K562 (cell line): ENCODE measurements at regions not wholly inside any gene's neighbourhood (a gene's known extent, or its start where the extent isn't known, plus 50 kb on each side); places are given as distances from the start of the nearest gene placed in this dataset.

Source experiments
- ATAC-seq: fragments of 200-7000 bp; cut with Tn5 transposase; 3 replicates; pipeline ENCODE4 v1.9.1; 2020; ENCODE audit warnings: moderate library complexity
- BruUV-seq: library from RNA; stranded (reverse); fragments of 400-500 nt; replicated peaks from 2 replicates; lab custom pipeline; 2021; lab: Mats Ljungman, UMichigan
- CTCF ChIA-PET: fragments of 300-600 bp; formaldehyde crosslinking; extraction: SDS; loops from one replicate; lab custom pipeline; 2021; ENCODE audit warnings: low intra/inter-chr PET ratio; lab: Yijun Ruan, JAX
- POLR2A ChIA-PET: fragments of 300-600, 350-650 bp; sonication (Branson Sonifier 250); formaldehyde crosslinking; extraction: SDS; loops from one replicate; lab custom pipeline; 2021; ENCODE audit warnings: antibody characterized with exemption, inconsistent platforms; lab: Yijun Ruan, JAX
- DNase-seq, 4 experiments: peaks; one replicate each; pipeline versions ENCODE4 v3.0.0 to v3.0.0-alpha.2; 2011 to 2018; ENCODE audit warnings: low spot score in 3 of 4, mixed read lengths in 3 of 4; ENCODE audit errors: extremely low read depth in 1 of 4
- FAIRE-seq: peaks from 2 replicates; lab custom pipeline; 2011; peaks lifted over from hg19 to GRCh38; lab: Jason Lieb, UNC
- H2AFZ ChIP-seq: 2 replicates; pipeline ENCODE4 v1.6.0; 2011; ENCODE audit warnings: low read depth, low read length, control low read depth, inconsistent platforms
- H3K27ac ChIP-seq: fragments of 200-600 bp; 3 replicates; pipeline ENCODE4 v1.8.0; 2011; ENCODE audit warnings: low read depth, mild to moderate bottlenecking, control low read depth, inconsistent platforms, low read length, moderate library complexity, mixed read lengths; ENCODE audit errors: extremely low read depth
- H3K27me3 ChIP-seq, 2 experiments: fragments of 300-600 bp in 1 of 2; 2 replicates in 1 of 2; 3 replicates in 1 of 2; pipeline versions ENCODE4 v1.6.0 to v1.8.0; 2011; ENCODE audit warnings: inconsistent platforms in 2 of 2, low read length in 2 of 2, mild to moderate bottlenecking in 1 of 2, mixed read lengths in 1 of 2, moderate library complexity in 1 of 2; ENCODE audit not compliant: control insufficient read depth in 2 of 2, insufficient read depth in 2 of 2
- H3K36me3 ChIP-seq: fragments of 300-600 bp; 3 replicates; pipeline ENCODE4 v1.8.0; 2011; ENCODE audit warnings: mild to moderate bottlenecking, low read length, inconsistent platforms; ENCODE audit not compliant: control insufficient read depth, insufficient read depth
- H3K4me1 ChIP-seq, 2 experiments: fragments of 200-600 bp in 1 of 2; replicated peaks in 1 of 2; 2 replicates in 1 of 2; 3 replicates in 1 of 2; pipeline versions ENCODE4 v1.5.1 to v1.8.0; 2011; ENCODE audit warnings: inconsistent platforms in 2 of 2, low read length in 2 of 2, mild to moderate bottlenecking in 1 of 2, mixed read lengths in 1 of 2, moderate library complexity in 1 of 2; ENCODE audit not compliant: control insufficient read depth in 2 of 2, insufficient read depth in 2 of 2
- H3K4me2 ChIP-seq: 2 replicates; pipeline ENCODE4 v1.6.1; 2011; ENCODE audit warnings: low read length, control low read depth, inconsistent platforms, mixed read lengths; ENCODE audit not compliant: insufficient read depth
- H3K4me3 ChIP-seq: fragments of 200-600 bp; sonication (generic), shearing (Covaris generic); 2 replicates; pipeline ENCODE4 v1.5.1; 2016; ENCODE audit warnings: control low read depth, inconsistent platforms
- H3K79me2 ChIP-seq: fragments of 200-600 bp; 3 replicates; pipeline ENCODE4 v1.8.0; 2011; ENCODE audit warnings: low read length, inconsistent platforms; ENCODE audit not compliant: control insufficient read depth, insufficient read depth
- H3K9ac ChIP-seq, 2 experiments: 2 replicates each; pipeline versions ENCODE4 v1.6.0 to v1.6.1; 2011; ENCODE audit warnings: low read depth in 2 of 2, low read length in 2 of 2, control low read depth in 1 of 2, inconsistent platforms in 1 of 2, mild to moderate bottlenecking in 1 of 2, mixed read lengths in 1 of 2; ENCODE audit not compliant: insufficient read depth in 1 of 2
- H3K9me1 ChIP-seq: one replicate; pipeline ENCODE4 v1.6.0; 2011; ENCODE audit warnings: inconsistent platforms, mild to moderate bottlenecking, low read length, moderate library complexity; ENCODE audit not compliant: control insufficient read depth, insufficient read depth
- H3K9me3 ChIP-seq: replicated peaks from 2 replicates; pipeline ENCODE4 v1.5.1; 2011; ENCODE audit warnings: low read depth, low read length, inconsistent platforms; ENCODE audit not compliant: control insufficient read depth, insufficient read depth
- H4K20me1 ChIP-seq: replicated peaks from 2 replicates; pipeline ENCODE4 v1.6.1; 2011; ENCODE audit warnings: low read length, inconsistent platforms, mixed read lengths; ENCODE audit not compliant: control insufficient read depth, insufficient read depth
- CEBPB ChIP-seq: fragments of 450-650 bp; IDR thresholded peaks from 2 replicates; pipeline ENCODE4 v1.6.1; 2016; ENCODE audit warnings: missing genetic modification characterization, missing compliant biosample characterization
- ETV6 ChIP-seq, 3 experiments: fragments of 150-350 bp in 1 of 3; sonication (generic) in 1 of 3; formaldehyde crosslinking in 1 of 3; IDR thresholded peaks; 2 replicates each; pipeline versions ENCODE4 v1.6.1 to v1.8.0; 2014 to 2022; ENCODE audit warnings: borderline replicate concordance in 2 of 3, low read depth in 2 of 3, antibody characterized with exemption in 1 of 3, low read length in 1 of 3, mild to moderate bottlenecking in 1 of 3, missing genetic modification reagents in 1 of 3
- IFI16 ChIP-seq: fragments of 250-450 bp; sonication (Bioruptor Pico); IDR thresholded peaks from 2 replicates; pipeline ENCODE4 v2.1.2; 2022; ENCODE audit warnings: mild to moderate bottlenecking, inconsistent platforms
- LARP7 ChIP-seq: fragments of 450-650 bp; IDR thresholded peaks from 2 replicates; pipeline ENCODE4 v1.6.1; 2016
- MTA2 ChIP-seq: fragments of 450-650 bp; IDR thresholded peaks from 2 replicates; pipeline ENCODE4 v1.6.1; 2016; ENCODE audit warnings: low read depth
- NFE2 ChIP-seq: IDR thresholded peaks from 2 replicates; pipeline ENCODE4 v1.6.1; 2014; ENCODE audit warnings: antibody characterized with exemption, low read depth
- RBM25 ChIP-seq: fragments of 200-400 bp; formaldehyde crosslinking; IDR thresholded peaks from 2 replicates; pipeline ENCODE4 v1.6.1; 2018; ENCODE audit warnings: low read length, low read depth, moderate library complexity; ENCODE audit not compliant: severe bottlenecking
- ZNF695 ChIP-seq: fragments of 450-650 bp; formaldehyde crosslinking; IDR thresholded peaks from 2 replicates; pipeline ENCODE4 v1.4.0; 2020; ENCODE audit warnings: mild to moderate bottlenecking, moderate library complexity
- WGBS: fragments of 100-300 bp; shearing (Covaris generic); methylation state at CpG from one replicate; pipeline ENCODE4 v1.1.6; 2016; ENCODE audit warnings: low coverage, mixed read lengths; ENCODE audit not compliant: insufficient coverage; ENCODE audit errors: missing lambda C conversion rate; 5-methylcytosine and 5-hydroxymethylcytosine counted together
- in situ Hi-C: fragments of 300-500 bp; cut with MboI; formaldehyde crosslinking; loops from 4 replicates; pipeline ENCODE4 v1.15.0; 2018; ENCODE audit warnings: inconsistent platforms, mixed read lengths
- intact Hi-C: fragments of 100-400 bp; cut with micrococcal nuclease; formaldehyde crosslinking; loops from 2 replicates; pipeline ENCODE4 v1.14.2; 2022

- ChIA-PET POLR2A (no interaction called here), CTCF (no interaction called here)
- in situ Hi-C loops (no loop called here), intact Hi-C loops (no loop called here)
- Histone ChIP-seq H3K27ac (no peak overlapping the region), H3K4me1 (no peaks in the 10 kb centered on the region), H3K4me2 (no peak overlapping the region), H3K27me3 (peaks cover 22 to 78% of the 10 kb centered on the region in 2 experiments; a peak in 4 of 5 replicates), H2AFZ (no peak overlapping the region), H3K79me2 (no peaks in the 10 kb centered on the region), H3K4me3 (no peak overlapping the region), H3K9ac (no peak overlapping the region), H3K9me1 (no peaks in the 10 kb centered on the region), H3K9me3 (no peaks in the 10 kb centered on the region), H4K20me1 (peaks cover 3% of the 10 kb centered on the region; the same call in 1 of the 2 replicates), H3K36me3 (no peaks in the 10 kb centered on the region)
- WGBS: 0% methylated on average over 3 of the region's 3 CpGs
- no peak for ATAC-seq
- FAIRE-seq: no peak
- no peak for DNase-seq
- no peak for TF ChIP-seq NFE2
- peak; percentile 57 for TF ChIP-seq RBM25
- BruUV-seq: no TSS peak
These were observed 67.3 kb downstream of the GLI2 start for GRCh38 chr2:120802867-120803484.

GRCh38 chr2:120803764-120804335 lies 68.2 kb downstream of the GLI2 start:
- ChIA-PET CTCF (no interaction called here), POLR2A (no interaction called here)
- Histone ChIP-seq H2AFZ (no peak overlapping the region), H3K9me1 (no peaks in the 10 kb centered on the region), H3K4me3 (no peak overlapping the region), H3K9ac (no peak overlapping the region), H3K4me1 (no peaks in the 10 kb centered on the region), H3K4me2 (no peak overlapping the region), H3K9me3 (no peaks in the 10 kb centered on the region), H4K20me1 (peaks cover 3% of the 10 kb centered on the region; the same call in 1 of the 2 replicates), H3K36me3 (no peaks in the 10 kb centered on the region), H3K27me3 (peaks cover 23 to 78% of the 10 kb centered on the region in 2 experiments; a peak in 4 of 5 replicates), H3K79me2 (no peaks in the 10 kb centered on the region), H3K27ac (no peak overlapping the region)
- in situ Hi-C loops (no loop called here), intact Hi-C loops (no loop called here)
- WGBS: 4% methylated on average over 11 of the region's 11 CpGs
- DNase-seq (no peak), ATAC-seq (no peak), FAIRE-seq (no peak)
- no TSS peak for BruUV-seq
- TF ChIP-seq ZNF695: no peak
- no peak for TF ChIP-seq CEBPB (tag)
- TF ChIP-seq MTA2: no peak
- no peak for TF ChIP-seq ETV6 (IDR thresholded peaks at IDR 0.05; ENCODE audit: borderline replicate concordance in 1 of 2, low read depth in 2 of 2, low read length in 1 of 2)
- no peak for TF ChIP-seq ETV6 (CRISPR knock-in tag; IDR thresholded peaks at IDR 0.05; ENCODE audit: borderline replicate concordance)
- no peak for TF ChIP-seq LARP7
- TF ChIP-seq IFI16 (CRISPR knock-in tag): no peak
